Jurkat, Clone E6-1 (cell line): ENCODE measurements at regions not wholly inside any gene's neighbourhood (a gene's known extent, or its start where the extent isn't known, plus 50 kb on each side); places are given as distances from the start of the nearest gene placed in this dataset.
"Not testable (repeated sequence)": the region's sequence is repeated elsewhere in the genome, so short reads cannot be mapped to it uniquely, and the experiment has no call there.

Source experiments
- DNase-seq: peaks from one replicate; pipeline ENCODE4 v3.0.0-alpha.2; 2011; ENCODE audit warnings: low read depth, low spot score
- H3K4me3 ChIP-seq: 2 replicates; pipeline ENCODE4 v1.5.1; 2011; ENCODE audit warnings: mild to moderate bottlenecking, low read length, control low read depth, moderate library complexity

DNA sequence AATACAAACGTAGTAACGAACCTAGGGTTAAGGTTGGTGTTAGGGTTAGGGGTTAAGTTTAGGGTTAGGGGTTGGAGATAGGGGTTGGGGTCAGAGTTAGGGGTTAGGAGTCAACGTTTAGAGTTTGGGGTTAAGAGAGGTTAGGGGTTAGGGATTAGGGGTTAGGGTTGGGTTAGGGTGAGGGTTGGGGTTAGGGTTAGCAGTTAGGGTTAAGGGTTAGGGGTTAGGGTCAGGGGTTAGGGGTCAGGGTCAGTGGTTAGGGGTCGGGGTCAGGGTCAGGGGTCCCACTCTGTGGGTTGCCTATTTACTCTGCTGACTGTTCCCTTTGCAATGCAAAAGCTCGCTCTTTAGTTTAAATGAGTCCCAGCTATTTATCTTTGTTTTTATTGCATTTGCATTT, 275.5 kb downstream of the CCDC74A start:
- H3K4me3 ChIP-seq: not testable (repeated sequence)

DNA sequence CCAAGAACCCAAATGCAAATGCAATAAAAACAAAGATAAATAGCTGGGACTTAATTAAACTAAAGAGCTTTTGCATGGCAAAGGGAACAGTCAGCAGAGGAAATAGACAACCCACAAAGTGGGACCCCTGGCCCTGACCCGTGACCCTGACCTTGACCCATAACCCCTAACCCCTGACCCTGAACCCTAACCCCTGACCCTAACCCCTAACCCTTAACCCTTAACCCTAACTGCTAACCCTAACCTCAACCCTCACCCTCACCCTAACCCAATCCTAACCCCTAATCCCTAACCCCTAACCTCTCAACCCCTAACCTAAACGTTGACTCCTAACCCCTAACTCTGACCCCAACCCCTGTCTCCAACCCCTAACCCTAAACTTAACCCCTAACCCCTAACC, 284.9 kb downstream of the CCDC74A start:
- DNase-seq: not testable (repeated sequence)

More for the DNA sequence above, 275.5 kb downstream of the CCDC74A start:
- DNase-seq: not testable (repeated sequence)

DNA sequence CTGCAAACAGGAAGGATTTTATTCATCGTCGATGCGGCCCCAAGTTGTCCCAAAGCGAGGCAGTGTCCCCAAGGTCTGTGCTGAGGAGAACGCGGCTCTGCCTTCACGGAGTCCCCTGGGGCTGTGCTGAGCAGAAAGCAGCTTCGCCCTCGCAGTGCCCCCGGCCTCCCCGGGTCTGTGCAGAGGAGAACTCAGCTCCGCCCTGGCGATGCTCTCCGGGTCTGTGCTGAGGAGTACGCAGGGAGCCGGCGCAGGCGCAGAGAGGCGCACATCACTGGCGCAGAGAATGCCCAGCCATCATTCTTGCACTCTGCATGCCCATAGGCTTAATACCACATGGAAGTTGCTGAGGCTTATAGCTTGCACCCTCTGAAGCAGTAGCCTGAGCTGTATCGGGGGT, 285.7 kb downstream of the CCDC74A start:
- DNase-seq: not testable (repeated sequence)

More for the DNA sequence above, 284.9 kb downstream of the CCDC74A start:
- not testable (repeated sequence) for H3K4me3 ChIP-seq

DNA sequence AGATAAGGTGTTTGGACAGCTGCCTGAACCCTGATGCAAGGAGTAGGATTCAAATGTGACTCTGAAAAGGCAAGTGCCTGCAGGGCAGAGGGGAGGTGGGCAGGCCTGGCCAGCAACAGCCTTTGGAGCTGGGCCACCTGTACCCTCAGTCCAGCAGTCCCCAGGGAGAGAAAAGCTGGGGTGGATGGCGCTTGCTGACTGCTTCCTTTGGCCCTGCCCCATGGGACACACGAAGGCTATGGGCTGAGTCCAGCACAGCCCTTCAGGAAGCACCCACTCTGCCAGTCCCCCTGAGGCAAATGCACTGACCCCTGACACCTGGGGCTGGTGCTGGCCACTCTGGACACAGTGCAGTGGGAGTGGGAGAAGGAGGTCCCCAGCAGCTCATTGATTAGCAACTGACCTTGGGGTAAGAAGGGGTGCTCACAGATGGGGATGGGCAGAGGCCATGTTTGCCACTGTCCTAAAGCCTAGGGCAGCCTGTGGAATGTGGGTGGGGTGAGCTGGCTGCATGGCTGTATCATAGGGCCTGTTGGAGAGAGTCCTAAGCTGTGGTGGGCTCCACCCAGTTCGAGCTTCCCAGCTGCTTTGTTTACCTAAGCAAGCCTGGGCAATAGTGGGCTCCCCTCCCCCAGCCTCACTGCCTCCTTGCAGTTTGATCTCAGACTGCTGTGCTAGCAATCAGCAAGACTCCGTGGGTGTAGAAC, 290.7 kb downstream of the CCDC74A start:
- not testable (repeated sequence) for DNase-seq, H3K4me3 ChIP-seq

More for the DNA sequence above, 285.7 kb downstream of the CCDC74A start:
- H3K4me3 ChIP-seq: not testable (repeated sequence)

DNA sequence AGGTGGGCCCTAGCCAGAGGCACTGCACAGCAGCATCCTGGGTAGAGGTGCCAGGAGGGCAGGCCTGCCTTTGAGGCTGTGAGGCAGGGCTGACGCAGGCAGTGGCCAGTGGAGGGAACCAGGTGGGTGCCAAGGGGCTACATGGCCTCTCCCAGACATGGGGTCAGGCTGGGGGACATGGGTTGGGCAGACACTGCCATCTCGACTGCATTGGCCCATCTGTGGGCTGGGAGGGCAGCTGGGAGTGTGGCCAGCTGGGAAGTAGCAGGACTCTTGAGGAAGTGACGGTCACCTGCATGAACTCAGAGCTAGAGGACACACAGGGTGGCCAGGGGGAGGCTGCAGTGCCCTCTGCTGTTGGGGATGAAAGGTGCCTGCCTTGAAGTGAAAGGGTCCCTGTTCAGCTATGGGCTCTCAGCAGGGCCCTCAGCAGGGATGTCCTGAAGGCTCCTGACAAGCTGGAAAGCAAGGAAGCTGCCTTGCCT, 294.6 kb downstream of the CCDC74A start:
- not testable (repeated sequence) for DNase-seq, H3K4me3 ChIP-seq

DNA sequence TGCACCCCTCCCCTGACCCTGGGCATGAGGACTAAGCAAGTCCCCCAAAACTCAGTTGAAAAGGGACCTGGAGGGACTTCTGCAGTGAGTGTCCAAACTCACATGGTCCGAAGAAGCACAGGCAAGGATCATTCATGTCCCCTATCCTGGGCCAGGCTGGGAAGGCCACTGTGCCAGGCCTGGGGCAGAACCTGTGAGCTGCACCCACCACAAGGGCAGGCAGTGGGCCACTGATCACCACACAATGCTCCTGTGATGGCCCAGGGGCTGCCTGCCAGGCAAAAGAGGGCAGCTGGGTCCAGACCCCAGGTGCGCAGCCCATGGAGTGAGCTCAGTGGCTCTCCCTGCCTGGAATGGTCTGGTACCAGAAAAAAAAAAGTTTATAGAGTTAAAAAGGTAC, 295.4 kb downstream of the CCDC74A start:
- H3K4me3 ChIP-seq, DNase-seq: not testable (repeated sequence)

DNA sequence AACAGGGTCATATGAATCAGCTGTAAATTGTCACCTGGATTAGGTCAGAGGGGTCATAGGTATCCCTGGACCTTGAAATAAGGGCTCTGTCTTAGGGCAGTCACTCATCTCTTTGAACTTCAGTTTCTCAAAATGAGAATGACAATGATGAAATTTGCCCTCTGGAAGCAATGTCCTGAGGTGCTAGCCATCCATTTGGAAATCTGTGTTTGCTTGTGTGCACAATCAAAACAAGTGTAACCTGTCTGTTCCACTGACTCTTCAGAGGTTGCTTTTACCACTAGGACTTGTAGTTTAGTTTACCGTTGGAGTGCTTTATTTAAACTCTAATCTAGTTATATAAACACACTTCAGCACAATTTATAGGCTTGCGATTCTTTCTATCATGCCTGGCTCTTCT, 297.3 kb downstream of the CCDC74A start:
- DNase-seq: not testable (repeated sequence)

DNA sequence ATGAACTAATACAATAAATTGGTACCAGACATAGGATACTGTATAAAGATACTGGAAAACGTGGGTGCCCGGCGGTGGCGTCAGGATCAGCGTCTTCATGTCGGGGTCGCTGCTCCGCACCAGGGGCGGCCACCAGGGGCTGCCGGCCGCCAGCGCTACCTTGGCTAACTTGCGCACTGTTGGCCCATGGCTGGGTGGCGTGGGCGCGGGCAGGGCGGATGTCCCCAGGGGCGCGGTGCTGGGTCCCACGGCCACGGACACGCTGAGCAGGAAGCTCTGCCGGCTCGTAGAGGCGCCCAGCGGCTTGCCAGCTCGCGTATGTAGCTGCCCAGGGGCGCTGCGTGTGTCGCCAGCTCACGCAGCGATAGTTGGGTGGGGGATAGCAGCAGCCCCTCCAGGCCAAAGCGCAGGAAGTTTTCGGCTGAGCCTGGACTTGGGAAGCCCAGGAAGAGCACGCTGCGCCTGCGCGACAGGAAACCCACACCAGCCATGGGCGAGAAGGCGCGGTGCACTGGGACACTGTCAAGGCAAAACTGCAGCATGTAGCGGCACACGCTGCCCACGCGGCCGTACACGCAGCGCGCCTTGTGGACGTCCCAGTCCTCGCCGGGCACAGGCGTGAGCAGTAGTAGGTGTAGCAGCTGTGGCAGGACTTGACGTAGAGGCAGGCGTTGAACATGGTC, 299.9 kb downstream of the CCDC74A start:
- no peak for DNase-seq
- no peak overlapping the region for H3K4me3 ChIP-seq

More for the DNA sequence above, 297.3 kb downstream of the CCDC74A start:
- H3K4me3 ChIP-seq: not testable (repeated sequence)

DNA sequence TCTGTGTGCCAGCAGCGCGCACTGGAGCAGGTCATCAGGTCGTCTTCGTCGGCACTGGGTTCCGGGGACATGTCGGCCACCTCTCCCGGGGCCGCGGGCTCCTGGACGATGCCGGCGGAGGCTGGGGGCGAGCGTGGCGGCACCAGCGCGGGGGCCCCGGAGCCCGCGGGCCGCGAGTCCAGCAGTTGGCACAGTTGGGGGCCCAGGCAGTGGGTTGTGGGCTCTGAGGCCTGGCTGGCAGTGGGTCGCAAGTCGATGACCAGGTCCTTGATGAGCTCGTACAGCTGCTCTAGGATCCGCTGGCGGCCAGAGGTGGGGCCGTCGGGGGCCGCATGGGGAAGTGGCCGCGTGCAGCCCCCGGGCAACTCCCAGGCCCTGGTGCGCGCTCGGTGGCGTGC, 300.5 kb downstream of the CCDC74A start:
- no peak for DNase-seq
- H3K4me3 ChIP-seq: no peak overlapping the region

DNA sequence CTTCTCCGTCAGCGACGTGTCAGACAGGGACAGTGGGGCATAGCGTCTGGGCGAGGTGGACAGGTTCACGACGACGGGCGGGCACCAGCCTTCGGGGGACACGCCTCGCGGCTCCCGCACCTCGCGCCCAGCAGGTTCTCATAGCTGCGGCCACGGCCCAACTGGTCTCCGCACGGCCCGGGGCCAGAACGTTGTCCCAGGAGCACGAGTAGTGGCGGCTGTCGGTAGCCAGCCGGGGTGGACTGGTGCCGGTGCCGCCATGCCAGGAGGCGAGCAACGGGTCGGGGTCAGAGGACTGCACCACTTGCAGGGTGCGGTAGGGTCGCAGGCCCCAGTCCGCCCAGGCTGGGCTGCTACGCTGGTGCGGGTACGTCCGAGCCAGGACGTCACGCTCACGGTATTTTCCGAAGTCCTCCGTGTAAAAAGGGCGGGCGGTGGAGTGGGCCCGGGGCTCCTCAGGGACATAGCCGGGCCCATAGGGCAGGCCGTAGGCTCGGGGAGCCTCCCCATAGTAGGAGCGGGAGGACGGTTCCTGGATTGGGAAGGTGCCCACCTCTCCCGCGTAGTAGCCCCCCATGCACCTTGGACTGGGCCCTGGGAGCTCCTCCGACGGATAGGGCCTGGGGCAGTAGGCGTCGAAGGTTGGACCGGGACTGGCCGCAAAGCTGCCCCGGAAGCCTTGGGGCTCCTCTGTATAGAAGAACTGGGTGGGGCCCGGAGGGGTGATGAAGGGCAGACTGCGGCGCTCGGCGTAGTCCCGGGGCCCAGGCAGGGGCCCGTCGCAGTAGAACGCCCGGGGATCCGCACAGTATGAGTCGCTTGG, 301.2 kb downstream of the CCDC74A start:
- not testable (repeated sequence) for DNase-seq, H3K4me3 ChIP-seq

DNA sequence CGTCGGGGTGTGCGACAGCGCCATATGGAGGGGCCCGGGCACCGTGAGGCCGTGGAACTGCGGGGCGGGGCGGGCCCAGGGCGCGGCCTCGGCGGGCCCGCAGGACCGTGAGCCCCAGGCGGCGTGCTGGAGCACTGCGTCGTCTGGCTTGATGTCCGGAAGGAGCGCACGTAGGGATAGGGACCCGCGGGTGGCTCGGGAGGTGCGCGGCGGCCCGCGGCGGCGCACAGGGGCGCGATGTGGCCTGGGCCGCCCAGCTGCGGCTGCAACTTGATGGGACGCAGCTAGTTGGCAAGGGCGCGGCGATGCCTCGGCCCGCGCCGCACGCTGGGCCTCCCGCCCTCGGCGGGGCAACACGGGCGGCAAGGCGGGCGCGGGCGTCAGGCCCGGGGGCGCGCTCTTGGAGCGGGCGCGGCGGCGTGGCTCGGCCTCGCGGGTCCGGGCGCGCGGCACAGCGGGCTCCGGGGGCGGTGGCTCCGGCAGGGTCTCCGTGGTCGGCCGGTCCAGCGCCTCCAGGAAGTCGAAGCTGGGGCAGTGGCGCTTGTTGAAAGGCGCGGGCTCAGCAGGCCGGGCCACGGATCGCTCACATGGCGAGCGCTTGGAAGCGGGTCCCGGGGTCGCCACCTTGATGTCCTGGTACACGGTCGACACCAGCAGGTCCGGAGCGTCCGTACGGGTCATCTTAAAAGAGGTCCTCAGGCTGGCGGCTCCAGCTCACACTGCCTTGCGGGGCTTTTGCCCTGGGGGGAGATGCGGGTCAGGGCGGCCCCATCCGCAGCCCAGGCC, 302.0 kb downstream of the CCDC74A start:
- not testable (repeated sequence) for H3K4me3 ChIP-seq, DNase-seq

DNA sequence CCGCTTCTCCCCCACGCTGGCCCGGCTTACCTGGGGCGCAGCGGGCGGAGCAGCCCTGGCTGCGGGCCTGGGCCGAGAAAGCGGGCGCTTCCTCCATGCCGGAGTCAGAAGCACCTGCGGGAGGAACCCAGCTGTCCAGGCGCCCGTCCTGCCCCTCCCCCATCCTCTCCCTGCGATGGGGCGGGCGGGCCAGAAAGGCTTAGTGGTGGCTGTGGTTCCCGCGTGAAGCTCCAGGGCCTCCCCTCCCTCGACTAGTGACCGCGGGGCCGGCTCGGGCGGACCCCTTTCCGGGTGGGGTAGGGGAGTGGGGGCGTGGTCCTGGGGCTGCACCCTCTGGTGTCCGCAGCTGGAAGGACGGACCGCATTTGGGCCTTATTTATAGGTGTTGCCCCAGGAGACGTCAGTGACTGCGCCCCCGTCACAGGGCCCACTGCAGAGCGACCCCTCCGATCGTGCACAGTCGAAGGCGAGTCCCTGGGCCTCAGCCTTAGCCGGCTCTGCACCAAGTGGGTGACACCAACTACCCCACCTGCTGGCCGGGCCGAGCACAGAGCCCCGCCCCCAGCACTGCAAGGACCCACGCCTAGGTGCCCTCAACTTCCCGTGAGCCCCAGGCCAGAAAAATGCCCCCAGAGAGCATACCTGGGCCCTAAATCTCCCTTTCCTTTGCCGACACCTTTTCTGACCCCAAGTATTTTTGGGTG, 302.7 kb downstream of the CCDC74A start:
- not testable (repeated sequence) for H3K4me3 ChIP-seq, DNase-seq

DNA sequence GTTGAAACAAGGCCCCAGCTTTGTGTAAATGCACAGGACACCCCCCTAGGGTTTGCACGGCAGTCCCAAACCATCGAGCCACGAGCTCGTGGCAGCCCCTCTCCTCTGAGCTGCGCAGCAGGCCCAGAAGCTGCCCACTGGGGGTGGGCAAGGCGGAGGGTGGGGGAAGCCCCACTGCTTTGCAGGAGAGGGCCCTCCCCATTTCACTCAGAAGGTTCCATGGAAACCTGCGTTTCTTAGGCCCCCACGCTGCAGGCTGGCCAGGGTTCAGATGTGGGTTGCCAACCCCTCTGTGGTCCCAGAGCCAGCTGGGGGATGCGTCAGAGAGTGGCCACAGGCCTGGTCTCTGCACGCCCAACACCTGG, 303.2 kb downstream of the CCDC74A start:
- not testable (repeated sequence) for DNase-seq, H3K4me3 ChIP-seq

DNA sequence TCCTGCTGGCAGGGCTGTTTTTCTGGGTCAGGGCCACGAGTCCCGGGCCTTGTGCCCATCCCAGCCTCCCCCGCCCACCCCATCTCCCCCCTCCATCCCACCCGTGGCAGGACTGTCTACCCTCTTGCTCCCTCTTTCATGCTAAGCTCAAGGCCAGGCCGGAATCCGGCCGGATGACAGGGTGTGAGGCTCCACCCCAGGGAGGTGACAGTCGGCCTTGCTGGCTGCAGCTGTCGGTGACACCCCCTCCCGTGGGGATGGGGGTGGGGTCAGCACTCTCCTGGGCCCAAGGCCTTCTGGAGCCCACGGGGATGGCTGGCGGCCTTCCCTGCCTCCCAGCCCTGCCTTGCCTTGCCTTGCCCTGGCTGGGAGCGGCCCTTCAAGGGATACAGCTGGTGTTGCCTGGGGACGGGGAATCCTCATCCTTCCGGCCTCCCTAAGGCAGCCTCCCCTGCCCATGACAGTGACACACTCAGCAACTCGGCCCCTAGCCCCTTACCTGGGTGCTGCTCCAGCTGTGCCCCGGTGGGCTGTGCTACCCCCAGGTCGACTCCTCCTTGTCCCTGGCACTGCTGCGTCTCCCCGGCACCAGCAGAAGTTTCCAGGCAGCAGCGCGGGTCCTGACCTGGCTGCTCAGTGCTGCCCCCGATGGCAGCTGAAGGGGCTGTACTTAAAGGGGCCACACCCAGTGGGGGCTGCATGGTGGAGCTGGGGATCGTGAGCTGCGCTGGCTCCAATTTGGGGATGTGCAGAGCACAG, 303.9 kb downstream of the CCDC74A start:
- peak overlapping the region; percentile 27 for H3K4me3 ChIP-seq
- peak; percentile 35 for DNase-seq

DNA sequence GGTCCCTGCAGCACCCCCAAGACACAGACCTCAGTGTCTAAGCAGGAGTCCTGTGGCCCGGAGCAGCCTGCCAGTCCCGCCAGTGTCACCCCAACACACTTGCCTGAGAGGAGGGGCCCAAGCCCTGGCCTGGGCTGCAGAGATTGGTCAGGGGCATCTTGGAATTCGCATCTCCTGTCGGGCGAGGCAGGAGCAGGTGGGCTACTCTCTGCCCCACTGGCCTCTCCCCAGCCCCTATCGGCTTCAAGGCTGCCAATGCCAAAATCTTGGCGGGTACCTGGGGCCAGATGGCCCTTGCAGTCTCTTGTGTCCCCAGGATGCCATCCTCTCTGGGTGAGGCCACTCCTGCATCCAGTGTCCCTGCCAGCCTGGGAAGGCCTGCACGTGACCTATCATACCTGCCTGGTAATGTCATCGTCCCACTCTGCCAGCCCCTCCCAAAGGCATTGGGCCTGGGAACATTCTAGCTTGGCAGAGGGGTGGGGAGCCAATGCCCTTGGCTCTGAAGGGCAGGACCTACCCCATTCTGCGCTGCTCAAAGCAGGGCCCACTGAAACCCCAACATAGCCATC, 304.6 kb downstream of the CCDC74A start:
- not testable (repeated sequence) for DNase-seq, H3K4me3 ChIP-seq

DNA sequence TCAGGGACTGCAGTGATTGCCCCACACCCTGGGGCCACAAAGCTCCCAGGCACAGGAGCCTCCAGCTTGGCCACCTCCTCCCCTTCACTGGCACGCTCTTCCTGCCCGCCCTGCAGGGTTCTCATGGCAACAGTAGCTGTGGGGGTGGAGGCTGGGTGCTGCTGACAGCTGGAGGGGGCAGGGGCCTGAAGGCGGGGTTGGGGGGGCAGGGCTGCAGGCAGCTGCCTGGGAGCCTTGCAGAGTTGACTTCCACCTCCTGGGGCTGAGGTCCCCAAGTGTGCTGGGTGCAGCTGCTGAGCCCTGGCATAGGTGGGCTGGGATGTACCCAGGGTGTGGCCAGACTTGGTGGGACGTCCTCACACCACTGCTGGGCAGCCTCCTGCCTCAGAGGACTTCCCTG, 305.2 kb downstream of the CCDC74A start:
- peak; percentile 47 for DNase-seq

More for the DNA sequence above, 305.2 kb downstream of the CCDC74A start:
- not testable (repeated sequence) for H3K4me3 ChIP-seq
